HK-2 (cell line): ENCODE measurements at regions not wholly inside any gene's neighbourhood (a gene's known extent, or its start where the extent isn't known, plus 50 kb on each side); places are given as distances from the start of the nearest gene placed in this dataset.
"Not testable (repeated sequence)": the region's sequence is repeated elsewhere in the genome, so short reads cannot be mapped to it uniquely, and the experiment has no call there.

Source experiments
- DNase-seq: peaks from one replicate; pipeline ENCODE4 v3.0.0-alpha.2; 2018; ENCODE audit not compliant: unreplicated experiment

- DNase-seq, result no peak
Measured at GRCh38 chr15:20346082-20346805, 195.4 kb downstream of the GOLGA6L6 start.

DNA sequence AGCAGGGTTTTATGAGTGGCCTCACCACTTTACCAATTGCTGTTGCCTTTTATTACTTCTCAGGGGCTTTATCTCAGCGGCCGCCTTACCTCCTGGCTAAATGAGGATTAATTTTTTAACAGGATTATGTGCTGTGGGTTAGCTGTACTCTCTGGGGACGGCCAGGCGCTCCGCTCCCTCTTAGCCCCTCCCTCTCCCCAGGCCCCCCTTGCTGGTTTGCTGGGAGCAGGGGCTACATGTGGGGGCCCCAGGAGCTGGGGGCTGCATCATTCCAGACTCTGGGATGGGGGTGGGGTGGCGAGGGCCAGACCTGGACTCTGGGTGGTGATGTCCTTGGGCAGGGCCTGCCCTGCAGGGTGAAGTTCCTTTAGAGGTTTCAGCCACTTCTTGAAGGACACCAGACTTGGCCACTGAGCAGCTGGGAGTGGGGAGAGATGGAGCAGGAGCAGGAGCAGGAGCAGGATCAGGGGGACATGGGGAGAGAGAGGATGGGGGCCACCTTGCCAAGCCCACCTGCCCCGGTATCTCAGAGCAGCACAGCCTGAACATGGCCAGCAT lies 196.1 kb downstream of the GOLGA6L6 start:
- DNase-seq, result no peak

DNA sequence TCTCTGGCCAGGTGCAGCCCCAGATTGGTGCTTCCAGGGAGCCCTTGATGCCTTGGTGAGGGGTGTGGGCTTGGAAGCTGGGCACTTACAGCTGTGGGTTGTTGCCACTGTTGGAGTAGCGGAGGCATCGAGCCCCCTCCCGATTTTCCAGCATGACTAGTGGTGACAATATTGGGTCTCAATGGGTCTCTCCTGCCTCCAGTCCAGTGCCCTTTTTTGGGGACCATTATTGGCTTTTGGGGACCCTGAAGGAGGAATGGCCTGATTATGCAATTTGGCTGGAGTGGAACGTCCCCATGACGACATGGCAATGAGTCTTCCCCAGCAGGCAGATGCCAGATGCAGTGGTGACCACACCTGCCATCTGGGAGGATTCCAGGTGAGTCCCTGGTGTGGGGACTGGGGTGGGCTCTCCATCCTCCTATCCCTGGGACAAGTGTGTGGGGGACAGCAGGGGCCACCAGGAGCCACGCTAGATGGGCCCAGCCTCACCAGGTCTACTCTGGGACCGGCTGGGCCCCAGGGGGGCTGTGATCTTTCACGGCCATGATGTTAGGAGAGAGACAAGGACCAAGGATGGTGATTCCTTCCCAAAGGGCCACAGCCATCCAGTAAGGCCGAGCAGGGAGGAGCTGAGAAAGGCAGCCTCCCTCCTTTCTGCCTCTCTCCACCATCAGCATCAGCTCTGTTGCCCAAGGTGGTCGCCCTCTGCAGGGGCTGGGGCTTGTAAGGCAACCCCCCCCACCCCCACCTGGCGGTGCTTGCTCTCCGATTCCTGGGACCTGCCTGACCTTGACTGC lies 196.8 kb downstream of the GOLGA6L6 start:
- DNase-seq, result no peak

DNA sequence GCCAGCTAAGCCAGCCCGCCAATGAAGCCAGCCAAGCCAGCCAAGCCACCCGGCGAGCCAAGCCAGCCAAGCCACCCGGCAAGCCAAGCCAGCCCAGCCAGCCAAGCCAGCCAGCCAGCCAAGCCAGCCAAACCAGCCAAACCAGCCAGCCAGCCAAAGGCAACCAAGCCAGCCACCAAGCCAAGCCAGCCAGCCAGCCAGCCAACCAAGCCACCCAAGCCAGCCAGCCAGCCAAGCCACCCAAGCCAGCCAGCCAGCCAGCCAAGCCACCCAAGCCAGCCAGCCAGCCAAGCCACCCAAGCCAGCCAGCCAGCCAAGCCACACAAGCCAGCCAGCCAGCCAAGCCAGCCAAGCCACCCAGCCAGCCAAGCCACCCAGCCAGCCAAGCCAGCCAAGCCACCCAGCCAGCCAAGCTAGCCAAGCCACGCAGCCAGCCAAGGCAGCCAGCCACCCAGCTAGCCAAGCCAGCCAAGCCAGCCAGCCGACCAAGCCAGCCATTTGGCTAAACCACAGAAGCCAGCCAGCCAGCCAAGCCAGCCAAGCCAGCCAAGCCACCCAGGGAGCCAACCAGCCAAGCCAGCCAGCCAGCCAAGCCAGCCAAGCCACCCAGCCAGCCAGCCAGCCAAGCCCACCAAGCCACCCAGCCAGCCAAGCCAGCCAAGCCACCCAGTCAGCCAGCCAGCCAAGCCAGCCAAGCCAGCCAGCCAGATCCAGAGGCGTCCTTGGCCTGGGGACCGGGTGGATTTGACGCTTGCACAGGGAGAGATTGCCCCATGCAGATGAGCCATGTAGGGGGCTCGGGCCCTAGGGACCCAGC lies 198.0 kb downstream of the GOLGA6L6 start:
- DNase-seq, result not testable (repeated sequence)

GRCh38 chr15:20342601-20343394 lies 198.8 kb downstream of the GOLGA6L6 start:
- DNase-seq, result not testable (repeated sequence)

- DNase-seq, result no peak
Measured at GRCh38 chr15:20341901-20342600, 199.5 kb downstream of the GOLGA6L6 start.

GRCh38 chr15:20340931-20341661 lies 200.5 kb downstream of the GOLGA6L6 start:
- no peak for DNase-seq

DNA sequence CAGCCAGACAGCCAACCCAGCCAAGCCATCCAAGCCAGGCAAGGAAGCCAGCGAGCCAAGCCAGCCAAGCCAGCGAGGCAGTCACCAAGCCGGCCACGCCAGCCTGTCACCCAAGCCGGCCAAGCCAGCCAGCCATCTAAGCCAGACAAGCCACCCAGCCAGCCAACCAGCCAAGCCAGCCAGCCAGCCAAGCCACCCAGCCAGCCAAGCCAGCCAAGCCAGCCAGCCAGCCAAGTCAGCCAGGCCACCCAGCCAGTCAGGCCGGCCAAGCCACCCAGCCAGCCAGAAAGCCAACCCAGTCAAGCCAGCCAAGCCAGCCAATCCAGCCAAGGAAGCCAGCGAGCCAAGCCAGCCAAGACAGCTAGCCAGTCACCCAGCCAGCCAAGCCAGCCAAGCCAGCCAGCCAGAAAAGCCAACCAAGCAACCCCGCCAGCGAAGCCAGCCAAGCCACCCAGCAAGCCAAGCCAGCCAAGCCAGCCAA lies 201.2 kb downstream of the GOLGA6L6 start:
- DNase-seq, result no peak

GRCh38 chr15:20339086-20339791 lies 202.4 kb downstream of the GOLGA6L6 start:
- DNase-seq, result not testable (repeated sequence)

DNA sequence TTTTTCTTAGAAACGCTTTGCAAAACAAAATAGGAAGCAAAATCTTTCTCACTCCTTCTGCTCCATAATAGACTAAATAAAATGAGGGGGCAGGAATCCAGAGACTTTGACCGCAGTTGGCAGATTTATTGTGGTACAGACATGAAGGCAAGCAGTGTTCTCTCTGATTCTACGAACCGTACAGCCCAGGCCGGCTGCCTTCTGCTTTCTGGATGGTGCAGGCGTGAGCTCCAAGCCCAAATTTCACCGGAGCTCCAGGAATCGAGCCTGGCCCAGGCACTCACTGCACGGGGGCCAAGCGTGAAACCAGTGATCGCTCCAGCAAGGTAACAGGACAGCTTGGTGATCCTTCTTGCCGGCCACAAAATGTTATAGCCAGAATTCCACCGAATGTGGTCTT lies 202.9 kb downstream of the GOLGA6L6 start:
- not testable (repeated sequence) for DNase-seq

DNA sequence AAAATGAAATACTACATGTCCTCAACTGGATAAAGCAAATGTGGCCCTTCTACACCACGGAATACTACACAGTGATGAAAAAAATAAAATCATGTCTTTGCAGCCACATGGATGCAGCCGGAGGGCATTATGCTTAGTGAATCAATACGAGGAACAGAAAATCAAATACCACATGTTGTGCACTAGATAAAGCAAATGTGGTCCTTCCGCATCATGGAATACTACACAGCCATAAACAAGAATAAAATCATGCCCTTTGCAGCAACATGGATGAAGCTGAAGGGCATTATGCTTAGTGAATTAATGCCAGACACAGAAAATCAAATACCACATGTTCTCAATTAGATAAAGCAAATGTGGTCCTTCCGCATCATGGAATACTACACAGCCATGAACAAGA lies 204.4 kb downstream of the GOLGA6L6 start:
- not testable (repeated sequence) for DNase-seq

DNA sequence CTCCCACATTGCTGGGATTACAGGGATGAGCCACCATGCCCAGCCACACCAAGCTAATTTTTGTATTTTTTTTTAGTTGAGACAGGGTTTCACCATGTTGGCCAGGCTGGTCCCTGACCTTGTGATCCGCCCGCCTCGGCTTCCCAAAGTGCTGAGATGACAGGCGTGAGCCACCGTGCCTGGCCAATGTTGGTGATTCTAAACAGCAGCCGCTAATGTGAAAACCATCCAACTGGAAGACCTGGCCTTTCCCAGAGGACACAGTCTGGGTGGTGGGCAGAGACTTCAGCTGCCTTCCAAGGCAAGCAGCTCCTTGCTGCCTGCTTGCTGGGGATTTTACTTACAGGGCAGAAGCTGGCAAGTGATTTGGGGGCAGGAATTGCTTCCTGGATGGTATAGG lies 207.1 kb downstream of the GOLGA6L6 start:
- DNase-seq, result not testable (repeated sequence)

- DNase-seq, result not testable (repeated sequence)
Measured at GRCh38 chr15:20325751-20326150, 215.8 kb downstream of the GOLGA6L6 start.

DNA sequence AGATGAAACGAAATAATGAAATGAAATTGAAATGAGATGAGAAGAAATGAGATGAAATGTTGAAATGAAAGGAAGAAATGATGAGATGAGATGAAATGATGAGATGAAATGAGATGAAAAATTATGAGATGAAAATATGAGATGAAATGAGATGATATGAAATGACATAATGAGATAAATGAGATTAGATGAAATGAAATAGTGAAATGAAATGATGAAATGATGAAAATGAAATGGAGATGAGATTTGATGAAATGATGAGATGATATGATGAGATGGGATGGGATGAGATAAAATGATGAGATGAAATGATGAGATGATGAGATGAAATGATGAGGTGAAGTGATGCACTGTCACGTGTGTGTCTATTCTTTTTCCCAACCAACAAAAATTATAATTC lies 224.5 kb downstream of the GOLGA6L6 start:
- not testable (repeated sequence) for DNase-seq

GRCh38 chr15:20311014-20311680 lies 230.5 kb downstream of the GOLGA6L6 start:
- not testable (repeated sequence) for DNase-seq

DNA sequence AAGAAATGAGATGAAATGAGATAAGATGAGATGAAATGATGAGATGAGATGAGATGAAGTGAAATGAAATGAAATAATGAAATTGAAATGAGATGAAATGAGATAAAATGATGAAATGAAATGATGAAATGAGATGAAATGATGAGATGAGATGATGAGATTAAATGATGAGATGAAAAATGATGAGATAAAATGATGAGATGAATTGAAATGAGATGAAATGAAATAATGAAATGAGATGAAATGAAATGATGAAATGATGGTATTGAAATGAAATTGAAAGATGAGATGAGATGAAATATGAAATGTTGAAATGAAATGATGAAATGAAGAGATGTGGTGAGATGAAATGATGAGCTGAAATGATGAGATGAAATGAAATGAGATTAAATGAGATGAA lies 231.0 kb downstream of the GOLGA6L6 start:
- no peak for DNase-seq

GRCh38 chr15:20309966-20310365 lies 231.6 kb downstream of the GOLGA6L6 start:
- not testable (repeated sequence) for DNase-seq

DNA sequence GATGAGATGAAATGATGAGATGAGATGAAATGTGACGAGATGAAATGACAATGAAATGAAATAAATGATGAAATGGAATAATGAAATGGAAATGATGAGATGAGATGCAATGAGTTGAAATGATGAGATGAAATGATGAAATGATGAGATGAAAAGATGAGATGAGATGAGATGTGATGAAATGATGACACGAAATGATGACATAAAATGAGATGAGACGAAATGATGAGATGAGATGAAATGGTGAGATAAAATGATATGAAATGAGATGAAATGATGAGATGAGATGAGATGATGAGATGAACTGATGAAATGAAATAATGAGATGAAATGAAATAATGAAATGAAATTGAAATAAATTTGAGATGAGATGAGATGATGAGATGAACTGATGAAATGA lies 232.2 kb downstream of the GOLGA6L6 start:
- DNase-seq, result not testable (repeated sequence)
